SK-N-SH (cell line): ENCODE measurements at regions not wholly inside any gene's neighbourhood (a gene's known extent, or its start where the extent isn't known, plus 50 kb on each side); places are given as distances from the start of the nearest gene placed in this dataset.
"Not testable (repeated sequence)": the region's sequence is repeated elsewhere in the genome, so short reads cannot be mapped to it uniquely, and the experiment has no call there.

Experiments
- CTCF ChIA-PET: fragments of 300-600, 350-600 bp; formaldehyde crosslinking; extraction: SDS; loops from one replicate; lab custom pipeline; 2021; lab: Yijun Ruan, JAX
- POLR2A ChIA-PET: fragments of 350-600 bp; sonication (Branson Sonifier 250); formaldehyde crosslinking; extraction: SDS; loops from one replicate; lab custom pipeline; 2020; ENCODE audit warnings: antibody characterized with exemption, inconsistent platforms; lab: Yijun Ruan, JAX
- DNase-seq: peaks from one replicate; pipeline ENCODE4 v3.0.0; 2012
- H2AFZ ChIP-seq: fragments of 200-600 bp; sonication (generic); 2 replicates; pipeline ENCODE4 v1.8.1; 2016; ENCODE audit warnings: antibody characterized with exemption, mild to moderate bottlenecking, low read depth
- H3F3A ChIP-seq: fragments of 200-600 bp; sonication (generic); replicated peaks from 2 replicates; pipeline ENCODE3; 2016; ENCODE audit warnings: antibody characterized with exemption, mild to moderate bottlenecking; ENCODE audit not compliant: insufficient read depth
- H3K27ac ChIP-seq, 2 experiments: fragments of 200-500 bp in 1 of 2; fragments of 200-600 bp in 1 of 2; sonication (Bioruptor generic) in 1 of 2; sonication (generic), shearing (Covaris generic) in 1 of 2; 2 replicates each; pipeline versions ENCODE4 v1.5.1 to v1.6.1; 2014 to 2016; ENCODE audit warnings: low read depth in 2 of 2, inconsistent platforms in 1 of 2, low read length in 1 of 2, mild to moderate bottlenecking in 1 of 2, mixed read lengths in 1 of 2
- H3K27me3 ChIP-seq: fragments of 200-600 bp; sonication (generic), shearing (Covaris generic); 2 replicates; pipeline ENCODE4 v1.6.1; 2016; ENCODE audit warnings: mixed run types; ENCODE audit not compliant: insufficient read depth
- H3K36me3 ChIP-seq, 2 experiments: fragments of 200-500 bp in 1 of 2; fragments of 200-600 bp in 1 of 2; sonication (Bioruptor generic) in 1 of 2; sonication (generic) in 1 of 2; replicated peaks in 1 of 2; 2 replicates each; pipeline versions ENCODE3 to v1.5.1; 2014 to 2016; ENCODE audit warnings: low read length in 1 of 2, mild to moderate bottlenecking in 1 of 2; ENCODE audit not compliant: insufficient read depth in 2 of 2, control insufficient read depth in 1 of 2
- H3K4me1 ChIP-seq, 2 experiments: fragments of 200-500 bp in 1 of 2; fragments of 200-600 bp in 1 of 2; sonication (Bioruptor generic) in 1 of 2; sonication (generic), shearing (Covaris generic) in 1 of 2; 2 replicates each; pipeline versions ENCODE4 v1.5.1 to v1.6.1; 2014 to 2016; ENCODE audit warnings: low read depth in 1 of 2, low read length in 1 of 2, mixed run types in 1 of 2; ENCODE audit not compliant: insufficient read depth in 2 of 2, control insufficient read depth in 1 of 2
- H3K4me2 ChIP-seq: fragments of 200-600 bp; sonication (generic), shearing (Covaris generic); 2 replicates; pipeline ENCODE4 v1.6.1; 2017; ENCODE audit warnings: mixed run types
- H3K4me3 ChIP-seq, 2 experiments: fragments of 200-500 bp in 1 of 2; fragments of 200-600 bp in 1 of 2; sonication (Bioruptor generic) in 1 of 2; sonication (generic), shearing (Covaris generic) in 1 of 2; 2 replicates each; pipeline versions ENCODE4 v1.5.1 to v1.8.1; 2014 to 2016; ENCODE audit warnings: low read depth in 2 of 2, inconsistent platforms in 1 of 2, low read length in 1 of 2, mild to moderate bottlenecking in 1 of 2, mixed read lengths in 1 of 2, moderate library complexity in 1 of 2
- H3K79me2 ChIP-seq: fragments of 200-600 bp; sonication (generic); 2 replicates; pipeline ENCODE4 v1.8.1; 2017; ENCODE audit warnings: mild to moderate bottlenecking; ENCODE audit not compliant: insufficient read depth
- H3K9ac ChIP-seq: fragments of 200-600 bp; sonication (generic); 2 replicates; pipeline ENCODE4 v1.6.1; 2017; ENCODE audit warnings: mixed run types
- H3K9me2 ChIP-seq: fragments of 200-600 bp; sonication (generic); 2 replicates; pipeline ENCODE4 v1.6.1; 2017; ENCODE audit warnings: mixed run types
- H3K9me3 ChIP-seq: fragments of 200-600 bp; sonication (generic); 2 replicates; pipeline ENCODE4 v1.6.1; 2017; ENCODE audit warnings: mixed run types, mild to moderate bottlenecking, moderate library complexity
- H4K20me1 ChIP-seq: fragments of 200-600 bp; sonication (generic); 2 replicates; pipeline ENCODE4 v1.6.1; 2017; ENCODE audit warnings: mild to moderate bottlenecking, mixed run types; ENCODE audit not compliant: insufficient read depth
- WGBS: methylation state at CpG from one replicate; pipeline ENCODE4 v1.1.6; 2017; ENCODE audit warnings: low lambda C conversion rate; 5-methylcytosine and 5-hydroxymethylcytosine counted together
- small RNA-seq, 7 experiments: library from RNA; depleted of rRNA; stranded (forward); fragments of <200 nt; gene quantifications; one replicate each; pipeline ENCODE3, GENCODE V24; 2012

GRCh38 chr4:100006161-100006560 is 56.1 kb upstream of the H2AZ1 start:
- H2AFZ ChIP-seq, H3K9me2 ChIP-seq, DNase-seq, H3K9ac ChIP-seq, H3K36me3 ChIP-seq, H3K9me3 ChIP-seq, H3K4me1 ChIP-seq, H3K4me2 ChIP-seq, POLR2A ChIA-PET, H3K4me3 ChIP-seq, H3K27me3 ChIP-seq, H4K20me1 ChIP-seq, H3K27ac ChIP-seq, H3F3A ChIP-seq, H3K79me2 ChIP-seq: not testable (repeated sequence)
- CTCF ChIA-PET = interaction anchor here (7.7 kb wide), 1 partner anchor 8 kb away, joined by 50 read pairs; no protein-coding TSS in a partner anchor
- WGBS = 84% methylated on average over 3 of the region's 23 CpGs

Small RNA genes in the stretch of these regions (small RNA-seq; reads per million reads assigned to genes)
- 0 to 0.19 (median 0) reads per million in 7 experiments for gene DYNLL1P6
